ENCODE measurements at regions not wholly inside any gene's neighbourhood (a gene's known extent, or its start where the extent isn't known, plus 50 kb on each side); places are given as distances from the start of the nearest gene placed in this dataset.

DNA sequence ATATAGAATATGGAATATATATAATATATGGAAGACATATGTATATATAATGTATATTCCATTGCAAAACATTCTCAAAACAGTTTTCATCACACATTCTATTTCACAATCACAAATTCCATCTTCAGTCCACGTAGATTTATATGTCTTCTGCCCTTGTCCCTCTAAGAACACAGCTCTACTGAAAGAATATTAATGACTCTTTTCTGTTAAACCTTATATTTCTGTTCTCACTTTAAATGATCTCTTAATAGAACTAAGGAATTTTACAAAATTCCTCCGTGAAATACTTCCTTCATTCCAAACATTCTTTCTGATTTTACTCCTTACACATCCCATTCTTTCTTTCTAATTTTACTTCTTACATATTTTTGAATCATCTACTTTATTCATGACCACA lies 1043.1 kb upstream of the PABPC4L start:
- peaks cover 20% of the 10 kb centered on the region for H3K4me1 ChIP-seq (ENCODE audit: insufficient read depth)
- H3K27me3 ChIP-seq (ENCODE audit: insufficient read depth) = no peaks in the 10 kb centered on the region
- Mint-ChIP-seq H3K27me3 (ENCODE audit: insufficient read depth, low read depth, poor library complexity) (no peaks in the 10 kb centered on the region), H3K9me3 (no peaks in the 10 kb centered on the region), H3K27ac (peak overlapping the region; percentile 80), H3K4me3 (no peak overlapping the region), H3K36me3 (ENCODE audit: low read depth) (no peaks in the 10 kb centered on the region), H3K4me1 (peaks cover 18% of the 10 kb centered on the region)
- H3K4me2 ChIP-seq = peak overlapping the region; percentile 16; the same call in 1 of the 2 replicates
- no peaks in the 10 kb centered on the region for H3K36me3 ChIP-seq (ENCODE audit: insufficient read depth)
- ATAC-seq (no peak), DNase-seq (ENCODE audit: low spot score) (peak; percentile 40)
- H3F3A ChIP-seq (replicated peaks; ENCODE audit: low read depth) = no peaks in the 10 kb centered on the region
- no peak overlapping the region for H3K4me3 ChIP-seq
- H3K27ac ChIP-seq (ENCODE audit: low read depth) = no peak overlapping the region
- TF ChIP-seq NANOG (IDR thresholded peaks at IDR 0.05; ENCODE audit: borderline replicate concordance) = no peak
- TF ChIP-seq POLR2AphosphoS5 (IDR thresholded peaks at IDR 0.05; ENCODE audit: low read depth) = no peak
- no peak for TF ChIP-seq STAT1 (IDR thresholded peaks at IDR 0.05; ENCODE audit: unreplicated experiment)
- TF ChIP-seq EZH2 (IDR thresholded peaks at IDR 0.05; ENCODE audit: low read depth, unreplicated experiment) = no peak
- TF ChIP-seq ZNF462 (CRISPR knock-in tag; IDR thresholded peaks at IDR 0.05) = no peak
- TF ChIP-seq CREB1 (CRISPR knock-in tag; IDR thresholded peaks at IDR 0.05; ENCODE audit: low read depth) = no peak
- TF ChIP-seq REST (IDR thresholded peaks at IDR 0.05; ENCODE audit: unreplicated experiment) = no peak
- no peak for TF ChIP-seq EZH2phosphoT487 (IDR thresholded peaks at IDR 0.05; ENCODE audit: unreplicated experiment)
- TF ChIP-seq ZNF114 (CRISPR knock-in tag; IDR thresholded peaks at IDR 0.05) = no peak
- H4K20me1 ChIP-seq (replicated peaks; ENCODE audit: insufficient read depth) = no peaks in the 10 kb centered on the region
- H2AFZ ChIP-seq = no peak overlapping the region
- no peaks in the 10 kb centered on the region for H3K9me2 ChIP-seq (ENCODE audit: insufficient read depth)
- H3K79me2 ChIP-seq (replicated peaks; ENCODE audit: insufficient read depth) = no peaks in the 10 kb centered on the region
